IPS-NIHi7 (cell line): ENCODE measurements at regions not wholly inside any gene's neighbourhood (a gene's known extent, or its start where the extent isn't known, plus 50 kb on each side); places are given as distances from the start of the nearest gene placed in this dataset.
"Not testable (repeated sequence)": the region's sequence is repeated elsewhere in the genome, so short reads cannot be mapped to it uniquely, and the experiment has no call there.

Experiments
- DNase-seq: peaks from one replicate; pipeline ENCODE4 v3.0.0; 2012; ENCODE audit warnings: mixed read lengths; ENCODE audit errors: extremely low spot score

DNA sequence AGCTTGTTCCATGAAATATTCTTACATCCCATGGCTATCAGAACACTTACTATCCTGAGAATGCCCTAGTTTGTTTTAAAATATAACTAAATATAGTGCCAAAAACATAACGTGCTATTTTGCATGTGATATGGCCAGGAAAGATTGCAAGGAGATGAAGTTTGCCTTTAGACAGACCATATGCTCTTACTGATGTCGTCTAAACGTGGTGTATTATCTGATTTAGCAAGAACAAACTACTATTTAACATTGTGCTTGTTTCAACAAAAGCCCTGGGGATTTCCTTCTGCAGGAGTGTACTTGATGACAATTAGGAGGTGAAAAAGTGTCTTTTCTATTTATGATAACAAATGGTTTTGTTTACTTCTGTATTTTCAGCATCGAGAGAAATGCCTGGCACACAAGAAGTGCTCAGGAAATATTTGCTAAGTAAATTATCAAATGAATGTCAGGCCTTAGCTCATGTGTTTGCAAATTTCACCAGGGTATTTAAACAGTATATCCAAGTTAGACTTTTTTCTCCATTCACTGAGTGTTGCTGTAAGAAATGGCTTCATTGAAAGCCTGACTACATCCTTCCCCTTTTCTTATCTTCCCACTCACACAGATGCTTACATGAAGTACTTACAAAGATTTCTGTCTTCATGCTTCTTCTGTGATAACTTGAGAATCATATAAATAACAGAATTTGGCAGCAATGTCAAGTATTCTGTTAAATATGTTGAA is 1033.6 kb downstream of the CDH8 start:
- DNase-seq: no peak

DNA sequence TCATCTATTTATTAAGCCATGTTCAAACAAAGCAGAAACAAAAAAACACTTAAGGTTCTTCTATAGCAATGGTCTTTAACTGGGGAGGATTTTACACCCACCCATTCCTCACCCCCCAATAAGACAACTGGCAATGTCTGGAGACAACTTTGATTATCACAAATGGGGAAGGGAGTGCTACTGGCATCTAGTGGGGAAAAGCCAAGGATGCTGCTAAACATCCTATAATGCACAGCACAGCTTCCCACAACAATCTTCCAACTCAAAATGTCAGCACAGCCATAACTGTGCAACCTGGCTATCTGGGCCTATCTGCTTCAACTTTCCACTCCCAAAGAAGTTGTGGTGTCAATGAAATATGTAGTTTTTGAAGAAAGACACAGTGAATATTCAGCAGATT is 1044.4 kb downstream of the CDH8 start:
- peak; percentile 9 for DNase-seq

DNA sequence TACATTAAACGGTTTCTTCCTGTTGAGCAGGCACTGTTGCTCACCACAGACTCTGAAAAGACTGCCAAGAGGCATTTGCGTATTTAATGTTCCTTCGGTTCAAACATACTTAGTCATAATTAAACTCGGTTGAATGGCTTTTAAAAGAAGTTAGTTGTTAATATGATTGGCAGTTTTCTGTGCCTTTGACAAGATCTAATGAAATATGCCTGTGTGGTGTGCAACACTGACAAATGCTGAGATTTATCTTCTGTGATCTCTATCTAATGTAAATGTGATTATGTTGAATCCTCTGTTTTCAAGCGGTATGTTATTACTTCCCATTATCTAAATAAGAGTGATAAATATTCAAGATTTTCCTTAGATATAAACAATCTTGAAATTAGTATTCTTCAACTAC is 1046.6 kb downstream of the CDH8 start:
- no peak for DNase-seq

DNA sequence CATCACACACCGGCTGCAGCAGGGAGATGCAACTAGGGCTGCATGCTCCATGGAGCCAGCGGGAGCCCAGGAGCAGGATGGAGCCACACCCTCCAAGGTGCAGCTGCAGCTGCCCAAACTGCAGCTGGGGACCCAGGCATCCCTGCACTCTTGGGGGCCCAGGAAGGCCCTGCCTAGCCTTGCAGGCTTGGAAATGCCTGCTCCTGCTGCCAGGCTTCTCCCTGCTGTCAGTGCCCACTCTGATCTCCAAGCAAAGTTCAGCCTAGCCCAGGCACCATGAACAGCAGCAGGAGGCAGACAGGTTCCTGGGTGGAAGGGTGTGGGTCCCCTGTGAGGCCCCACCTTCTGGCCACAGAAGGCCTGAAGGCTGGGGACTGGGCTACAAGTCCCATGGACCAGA is 1057.1 kb downstream of the CDH8 start:
- DNase-seq: no peak

DNA sequence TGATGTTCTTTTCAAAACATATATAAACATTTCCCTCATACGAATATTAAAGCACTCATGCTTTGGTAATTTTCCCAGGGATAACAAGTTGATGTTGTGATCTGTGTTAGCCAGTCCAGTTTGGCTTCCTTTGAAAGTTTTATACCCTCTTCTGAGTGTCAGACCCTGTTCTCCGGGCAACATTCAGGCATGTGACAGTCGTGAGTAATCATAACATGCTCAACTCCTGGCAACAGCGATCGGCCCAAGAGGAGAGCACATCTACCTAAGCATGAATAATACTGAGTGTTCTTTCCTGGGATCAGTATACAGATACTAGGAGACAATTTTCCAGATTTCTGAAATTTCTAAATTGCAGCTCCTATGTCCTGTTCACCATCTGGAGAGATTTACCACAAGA is 1086.4 kb downstream of the CDH8 start:
- no peak for DNase-seq

DNA sequence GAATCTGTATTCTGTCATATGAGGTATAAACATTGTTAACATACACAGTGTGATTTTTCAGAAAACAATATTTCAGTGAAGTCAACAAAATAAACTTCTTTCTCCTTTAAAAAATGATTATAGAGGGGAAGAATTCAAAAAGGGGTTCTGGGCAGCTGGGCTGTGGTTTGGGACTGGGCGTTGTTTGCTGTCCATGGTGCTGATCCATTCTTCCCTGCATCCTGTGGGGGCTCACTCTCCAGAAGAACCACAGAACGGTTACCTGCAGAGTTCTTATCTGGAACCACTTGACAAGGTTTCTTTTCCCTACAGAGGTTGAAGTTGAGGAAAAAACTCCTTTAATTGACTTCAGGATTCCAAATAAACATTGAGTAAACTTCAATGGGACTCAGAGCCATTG is 1091.0 kb downstream of the CDH8 start:
- DNase-seq: peak; percentile 79

DNA sequence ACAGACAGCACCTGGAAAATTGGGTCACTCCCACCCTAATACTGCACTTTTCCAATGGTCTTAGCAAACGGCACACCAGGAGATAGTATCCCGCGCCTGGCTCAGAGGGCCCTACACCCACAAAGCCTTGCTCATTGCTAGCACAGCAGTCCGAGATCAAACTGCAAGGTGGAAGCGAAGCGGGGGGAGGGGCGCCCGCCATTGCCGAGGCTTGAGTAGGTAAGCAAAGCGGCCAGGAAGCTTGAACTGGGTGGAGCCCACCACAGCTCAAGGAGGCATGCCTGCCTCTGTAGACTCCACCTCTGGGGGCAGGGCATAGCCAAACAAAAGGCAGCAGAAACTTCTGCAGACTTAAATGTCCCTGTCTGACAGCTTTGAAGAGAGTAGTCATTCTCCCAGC is 1100.0 kb downstream of the CDH8 start:
- DNase-seq: not testable (repeated sequence)

DNA sequence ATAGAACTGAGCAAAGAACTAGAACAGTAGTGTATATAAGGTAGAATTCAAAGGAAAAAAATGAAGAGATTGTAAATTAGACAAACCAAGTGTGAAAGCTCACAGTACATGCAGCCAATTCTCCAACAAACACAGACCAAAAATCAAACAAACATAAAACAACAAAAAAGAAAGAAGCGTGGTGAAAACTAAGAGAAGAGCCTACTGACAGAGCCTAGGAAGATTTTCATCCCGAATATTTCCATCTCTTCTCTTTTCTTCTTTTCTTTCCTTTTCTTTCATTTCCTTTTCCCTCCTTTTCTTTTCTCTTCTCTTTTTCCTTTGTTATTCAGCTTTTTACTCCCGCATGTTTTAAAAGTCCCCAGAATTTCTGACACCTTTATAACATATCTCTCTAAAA is 1103.6 kb downstream of the CDH8 start:
- no peak for DNase-seq

DNA sequence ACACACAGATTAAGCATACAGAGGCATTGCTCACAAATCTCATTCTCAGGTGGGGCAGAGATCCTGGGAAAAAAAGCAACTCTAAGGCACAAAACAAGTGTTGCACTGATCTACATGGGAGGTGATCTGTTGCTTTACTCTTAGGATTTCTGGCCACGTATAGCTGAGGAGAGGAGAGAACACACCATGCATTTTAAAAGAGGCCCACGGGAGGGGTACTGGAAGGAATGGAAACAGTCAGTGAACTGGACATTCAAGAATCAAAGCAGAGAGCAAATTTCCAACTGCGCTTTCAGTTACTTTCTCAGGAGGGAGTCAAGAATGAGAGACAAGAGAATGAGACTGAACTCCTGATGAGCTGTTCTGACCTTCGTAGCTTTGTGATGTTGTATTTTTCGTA is 1105.9 kb downstream of the CDH8 start:
- no peak for DNase-seq

DNA sequence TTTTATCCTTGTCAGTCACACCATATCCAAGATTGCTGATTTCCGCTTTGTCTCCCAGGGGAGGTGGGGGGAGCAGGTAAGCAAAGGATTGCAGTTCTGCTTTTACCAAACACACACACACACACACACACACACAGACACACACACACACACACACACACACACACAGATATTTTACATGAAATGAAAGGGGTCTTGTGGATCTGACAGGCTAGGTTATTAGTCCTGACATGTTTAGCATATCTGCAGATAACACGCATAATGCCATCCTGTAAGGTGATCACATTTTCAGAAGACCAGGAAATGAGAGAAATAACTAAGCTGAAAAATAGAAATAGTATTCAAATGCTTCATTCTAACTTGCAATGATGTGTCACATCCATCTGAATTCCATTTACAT is 1113.3 kb downstream of the CDH8 start:
- DNase-seq: no peak

DNA sequence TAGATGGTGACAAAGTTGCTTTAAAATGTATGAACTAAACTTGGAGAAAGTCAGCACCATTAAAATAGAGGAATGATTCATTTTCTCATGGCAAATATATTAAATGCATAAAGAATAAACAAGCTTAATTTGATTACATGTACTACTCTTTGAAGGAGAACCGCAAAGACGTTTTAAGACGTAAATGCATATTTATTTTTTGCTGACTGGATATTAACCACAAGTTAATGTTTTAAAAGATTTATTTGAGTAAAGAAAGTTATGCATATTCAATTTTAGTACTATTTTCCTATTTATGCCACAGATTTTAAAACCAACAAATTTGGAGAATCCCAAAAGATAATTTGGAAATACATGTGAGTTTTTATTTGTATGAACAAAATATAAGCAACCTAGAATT is 1121.9 kb downstream of the CDH8 start:
- DNase-seq: no peak

DNA sequence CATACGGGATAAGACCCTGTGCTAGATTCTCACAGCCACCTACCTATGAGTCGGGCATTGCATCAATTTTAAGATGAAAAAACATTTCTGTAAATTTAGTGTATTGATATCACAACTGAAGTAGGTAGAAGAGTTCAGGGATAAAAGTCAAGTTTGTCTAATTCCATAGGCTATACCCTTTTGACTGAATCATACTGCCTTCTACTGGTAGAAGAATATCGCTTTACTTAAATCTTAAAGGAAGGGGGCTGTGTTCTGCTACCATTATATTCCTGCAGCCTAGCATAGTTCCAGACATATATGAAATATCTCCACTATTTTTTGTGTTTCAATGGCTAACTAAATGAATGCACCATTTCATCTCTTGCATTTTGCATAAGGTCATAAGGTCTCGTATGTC is 1128.6 kb downstream of the CDH8 start:
- DNase-seq: peak; percentile 22

DNA sequence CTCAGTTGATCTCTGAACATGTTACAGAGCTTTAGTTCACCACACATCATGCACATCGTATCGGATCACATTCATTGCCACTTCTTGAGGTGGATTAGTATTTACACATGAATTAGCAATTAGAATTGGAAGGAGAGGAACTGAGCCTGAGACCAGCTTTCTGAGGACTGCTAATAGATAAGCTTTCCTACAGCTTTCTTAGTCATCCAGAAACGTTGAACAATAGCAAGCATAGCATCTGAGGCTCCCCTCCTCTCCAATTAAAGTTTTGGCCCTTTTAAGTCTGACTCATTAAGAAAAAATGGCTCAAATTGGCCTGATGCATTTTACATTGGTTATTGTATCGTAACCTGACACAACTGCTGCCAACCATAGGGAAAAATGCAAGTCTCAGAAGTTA is 1130.4 kb downstream of the CDH8 start:
- no peak for DNase-seq

DNA sequence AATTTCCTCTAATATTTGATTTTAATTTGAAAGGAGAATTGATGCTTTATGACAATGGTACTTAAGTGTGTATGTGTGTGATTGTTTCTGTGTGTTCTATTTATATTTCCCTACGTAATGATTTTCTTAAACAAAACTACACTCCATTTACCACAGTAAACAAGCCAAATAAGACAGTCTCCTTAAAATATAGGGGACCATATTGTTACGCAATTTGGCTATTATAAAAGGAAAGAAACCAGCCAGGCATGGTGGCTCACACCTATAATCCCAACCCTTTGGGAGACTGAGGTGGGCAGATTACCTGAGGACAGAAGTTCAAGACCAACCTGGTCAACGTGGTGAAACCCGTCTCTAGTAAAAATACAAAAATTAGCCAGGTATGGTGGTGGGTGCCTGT is 1134.1 kb downstream of the CDH8 start:
- no peak for DNase-seq

DNA sequence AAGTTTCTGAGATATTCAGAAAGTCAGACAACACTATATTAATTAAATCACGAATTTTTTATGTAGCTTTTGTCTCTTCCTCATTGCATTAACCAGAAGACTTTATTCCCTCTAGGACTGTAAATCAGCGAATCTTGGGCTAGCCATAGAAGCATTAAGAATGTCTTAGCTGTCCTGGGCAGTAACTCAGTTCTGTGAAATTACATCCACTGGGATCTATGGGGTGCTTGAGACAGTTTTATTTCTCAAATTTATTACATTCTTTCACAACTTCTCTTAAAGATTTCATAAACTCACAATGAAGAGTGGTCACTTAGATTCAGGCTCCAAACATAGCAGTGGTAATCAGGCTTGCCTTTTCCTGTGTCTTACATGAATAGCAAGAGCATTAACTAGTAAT is 1153.4 kb downstream of the CDH8 start:
- DNase-seq: no peak

DNA sequence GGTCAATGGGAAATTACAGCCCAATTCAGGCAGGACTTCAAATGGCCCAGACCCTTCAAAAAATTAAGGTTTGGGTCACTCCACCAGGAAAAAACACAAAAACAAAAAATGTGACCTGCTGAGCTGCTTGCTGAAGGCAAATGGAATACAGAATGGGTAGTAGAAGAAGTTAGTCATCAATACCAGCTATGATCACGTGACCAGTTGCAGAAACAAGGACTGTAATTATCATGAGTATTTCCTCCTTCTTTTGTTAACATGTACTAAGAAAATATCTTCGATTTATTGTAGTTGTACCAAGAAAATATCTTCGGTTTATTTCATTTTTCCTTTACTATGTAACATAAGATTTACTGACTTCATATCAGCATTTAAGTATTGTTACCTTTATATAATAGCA is 1183.6 kb downstream of the CDH8 start:
- DNase-seq: no peak

DNA sequence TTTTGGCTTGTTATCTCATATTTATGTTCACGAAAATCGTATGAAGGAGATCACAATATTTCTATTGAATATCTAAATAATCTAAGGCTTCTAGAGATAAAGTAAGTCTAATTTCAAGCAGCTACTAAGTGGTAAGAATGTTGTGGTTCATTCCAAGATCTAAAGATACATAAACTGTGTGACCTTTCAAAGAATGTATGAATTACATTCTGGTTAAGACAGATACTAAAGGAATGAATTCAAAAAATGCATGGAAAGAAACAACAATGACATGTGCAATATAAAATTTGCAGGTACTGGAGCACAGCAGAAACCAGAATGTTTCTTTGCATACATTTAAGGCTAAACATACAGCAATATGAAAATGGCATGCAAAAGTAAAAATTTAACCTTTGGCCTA is 1214.6 kb downstream of the CDH8 start:
- no peak for DNase-seq

DNA sequence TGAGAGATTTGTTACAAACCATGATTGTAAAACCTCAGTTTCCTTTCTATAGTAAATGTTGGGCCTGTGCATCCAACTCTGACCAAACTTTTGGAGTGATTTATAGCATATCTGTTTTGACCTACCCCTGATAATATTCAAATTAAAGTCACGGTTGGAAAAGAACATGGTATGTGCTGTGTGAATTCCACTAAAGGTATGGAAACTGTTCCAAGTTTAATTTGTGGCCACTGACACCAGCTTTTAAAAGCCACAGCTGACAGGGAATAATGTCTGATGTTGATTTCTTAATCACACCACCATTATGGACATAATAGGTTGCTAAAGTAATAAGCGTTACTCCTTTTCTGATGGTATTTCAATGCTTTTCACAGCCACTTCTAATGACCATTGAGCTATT is 1215.9 kb downstream of the CDH8 start:
- no peak for DNase-seq

DNA sequence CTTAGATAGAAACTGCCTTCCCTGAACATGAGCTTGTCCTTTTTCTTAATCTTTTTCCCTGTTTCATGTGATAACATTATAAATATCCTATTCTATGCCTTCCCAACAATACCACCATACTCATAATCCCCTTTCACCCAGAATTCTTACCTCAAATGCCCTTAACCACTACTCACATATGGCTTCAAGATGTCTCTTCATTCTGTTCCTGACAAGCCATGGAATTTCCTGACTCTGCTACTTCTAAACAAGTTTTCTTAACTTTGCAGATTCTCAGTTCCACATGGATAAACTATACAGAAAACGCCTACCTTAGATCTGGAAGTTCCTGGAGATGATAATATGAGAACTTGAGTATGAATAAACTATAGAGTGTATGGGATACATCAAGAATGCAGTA is 1217.8 kb downstream of the CDH8 start:
- DNase-seq: no peak

DNA sequence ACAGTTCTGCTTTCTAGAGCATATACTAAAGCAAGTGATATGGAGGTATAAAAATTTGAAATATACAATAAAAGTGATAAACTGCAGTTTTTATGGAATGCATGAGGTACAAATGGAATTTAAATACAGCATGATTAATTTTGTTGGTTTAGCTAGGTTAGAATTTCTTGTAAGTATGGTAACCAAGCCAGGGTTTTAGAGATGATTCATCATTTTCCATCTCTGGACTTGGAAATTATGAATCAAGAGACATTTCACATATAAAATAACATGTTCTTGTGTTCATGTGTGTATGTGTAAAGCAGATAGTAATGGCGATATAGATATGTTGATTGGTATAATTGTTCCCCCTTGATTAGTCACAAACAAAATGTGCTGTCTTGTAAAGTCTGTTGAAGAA is 1219.8 kb downstream of the CDH8 start:
- no peak for DNase-seq

DNA sequence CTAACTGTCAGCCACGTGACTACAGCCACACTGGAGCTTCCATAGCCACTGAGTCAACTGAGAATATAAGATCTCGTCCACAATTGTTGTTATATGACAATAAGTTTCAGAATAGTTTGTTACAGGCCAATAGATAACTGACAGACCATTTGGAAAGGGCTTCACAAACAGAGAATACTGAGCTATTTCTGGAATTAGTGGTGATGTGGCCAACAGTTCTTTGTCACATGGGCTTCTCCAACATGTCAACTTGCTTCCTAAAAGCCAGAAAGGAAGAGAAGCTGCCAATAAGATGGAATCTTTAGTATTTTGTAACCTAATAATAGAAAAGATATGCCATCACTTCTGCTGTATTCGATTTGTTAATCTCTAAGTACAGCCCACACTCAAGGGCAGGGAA is 1220.4 kb downstream of the CDH8 start:
- no peak for DNase-seq

DNA sequence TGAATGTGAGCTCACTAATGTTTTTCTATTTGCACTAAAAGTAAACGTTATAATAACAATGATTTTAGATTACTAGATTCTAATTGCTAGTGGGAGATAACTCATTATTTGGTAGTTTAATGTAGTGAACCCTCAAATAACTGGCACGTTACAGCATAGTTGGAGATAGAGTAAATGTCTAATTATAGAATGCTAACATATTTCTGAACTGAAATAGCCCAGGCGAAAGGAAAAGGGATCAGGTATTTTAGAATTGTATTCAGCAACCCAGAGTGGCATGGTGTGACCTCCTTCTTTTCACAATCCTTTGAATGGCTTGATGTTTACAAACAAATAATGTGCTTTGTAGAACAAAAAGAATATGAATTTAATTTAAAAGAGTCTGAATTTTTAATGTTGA is 1221.2 kb downstream of the CDH8 start:
- no peak for DNase-seq

DNA sequence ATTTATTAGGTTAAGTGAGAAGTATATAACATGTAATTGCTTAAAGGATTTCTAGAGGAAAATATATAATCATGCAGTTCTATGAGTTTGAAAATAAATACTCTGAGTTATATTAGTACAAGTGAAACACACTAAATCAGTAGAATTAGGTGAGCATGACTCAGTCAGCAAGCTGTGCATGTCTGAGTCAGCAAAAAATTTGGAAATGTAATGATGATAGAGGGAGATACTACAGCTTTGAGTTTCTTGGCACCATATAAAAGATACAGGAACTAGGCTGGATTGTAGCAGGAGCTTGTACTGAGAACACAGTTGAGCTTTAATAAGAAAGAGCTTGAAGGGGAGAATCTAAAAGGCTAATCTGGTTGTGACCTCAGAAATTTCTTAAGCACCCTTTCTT is 1224.6 kb downstream of the CDH8 start:
- DNase-seq: no peak

DNA sequence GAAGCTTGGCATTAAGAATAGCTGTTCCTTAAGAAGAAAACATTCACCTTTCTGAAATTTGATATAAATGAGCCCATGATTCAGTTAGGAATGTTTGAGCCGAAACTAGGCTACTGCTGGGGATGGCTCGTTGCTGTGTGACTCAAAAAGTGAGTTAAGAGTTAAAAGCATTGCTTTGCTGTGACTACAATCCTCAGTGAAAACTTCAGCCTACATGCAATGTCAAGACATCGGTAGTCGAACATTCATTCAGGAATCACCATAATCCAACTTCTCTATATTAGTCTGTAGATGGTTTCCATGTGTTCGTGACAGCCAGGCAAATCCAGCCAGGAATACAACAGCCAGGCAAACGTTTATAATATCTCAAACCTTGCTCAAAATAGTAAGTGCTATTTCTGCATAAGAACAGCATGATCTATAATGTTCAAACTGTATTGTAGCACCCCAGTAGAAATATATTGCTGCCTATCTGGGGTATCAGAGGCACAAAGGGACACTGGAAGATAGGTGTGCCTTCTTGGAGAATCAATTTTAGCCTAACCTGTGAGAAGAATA is 1225.1 kb downstream of the CDH8 start:
- DNase-seq: no peak
